GM19324 (cell line): ENCODE measurements at regions not wholly inside any gene's neighbourhood (a gene's known extent, or its start where the extent isn't known, plus 50 kb on each side); places are given as distances from the start of the nearest gene placed in this dataset.

Experiments used
- ATAC-seq: cut with Tn5 transposase; IDR thresholded peaks from one replicate; pipeline ENCODE4 v1.9.1; 2021; ENCODE audit warnings: mild to moderate bottlenecking, moderate library complexity; ENCODE audit not compliant: unreplicated experiment, low FRiP score

- no peak for ATAC-seq
Measured at GRCh38 chr12:23424685-23425084, 524.8 kb downstream of the SOX5 start.

- ATAC-seq, result no peak
Measured at GRCh38 chr12:23426328-23426727, 523.1 kb downstream of the SOX5 start.

DNA sequence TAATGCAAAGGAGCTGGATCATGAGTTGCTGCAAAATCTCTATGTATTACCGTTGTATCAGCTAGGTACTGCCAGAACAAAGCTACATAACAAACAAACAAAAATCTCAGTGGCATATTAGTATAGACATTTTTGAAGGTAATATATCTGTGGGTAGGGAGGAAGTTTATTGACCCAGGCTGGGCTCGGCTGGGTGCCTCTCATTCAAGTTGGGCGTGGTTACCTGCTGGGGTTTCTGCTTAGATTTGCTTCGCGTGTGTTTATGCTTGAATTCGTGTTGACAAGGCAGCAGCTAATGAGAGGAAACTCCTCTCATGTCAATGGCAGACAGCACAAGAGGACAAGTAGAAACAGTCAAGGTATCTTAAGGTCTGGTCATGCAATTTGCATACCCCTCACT is 520.7 kb downstream of the SOX5 start:
- no peak for ATAC-seq

- ATAC-seq, result no peak
Measured at GRCh38 chr12:23431006-23431405, 518.5 kb downstream of the SOX5 start.

DNA sequence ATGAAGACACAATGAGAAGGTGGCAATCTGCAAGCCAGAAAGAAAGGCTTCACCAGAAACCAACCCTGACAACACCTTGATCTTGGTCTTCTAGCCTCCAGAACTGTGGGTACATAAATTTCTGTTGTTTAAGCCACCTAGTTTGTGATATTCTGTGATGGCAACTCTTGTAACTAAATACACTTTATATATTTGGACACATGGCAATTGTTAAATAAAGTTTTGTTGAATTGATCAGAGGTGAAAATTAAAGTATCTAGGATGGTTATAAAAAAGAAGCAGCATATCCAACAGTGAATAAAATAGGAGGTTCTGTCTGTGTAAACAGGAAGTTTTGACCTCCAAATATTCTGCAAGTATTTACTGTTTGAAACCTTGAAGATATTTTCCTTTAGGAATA is 516.3 kb downstream of the SOX5 start:
- no peak for ATAC-seq

- no peak for ATAC-seq
Measured at GRCh38 chr12:23434154-23434553, 515.3 kb downstream of the SOX5 start.

DNA sequence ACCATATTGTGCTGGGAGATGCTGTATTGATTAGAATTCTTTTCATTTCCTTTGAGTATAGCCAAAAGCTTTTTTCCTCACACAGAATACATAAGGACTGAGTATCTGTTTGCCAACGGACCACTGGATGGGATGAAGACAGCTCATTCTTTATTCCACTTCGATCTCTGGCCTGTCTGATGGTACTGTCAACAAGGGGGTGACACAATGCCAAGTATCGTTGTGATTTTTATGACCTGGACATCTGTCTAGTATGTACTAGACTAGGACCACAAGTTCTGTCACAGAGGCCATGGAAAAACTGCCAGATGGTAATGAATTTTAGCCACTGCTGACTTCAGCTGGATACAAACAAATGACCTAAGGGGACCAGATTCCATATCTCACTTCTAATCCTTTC is 502.7 kb downstream of the SOX5 start:
- no peak for ATAC-seq

- ATAC-seq, result no peak
Measured at GRCh38 chr12:23450810-23451209, 498.7 kb downstream of the SOX5 start.

- ATAC-seq, result no peak
Measured at GRCh38 chr12:23455283-23455682, 494.2 kb downstream of the SOX5 start.

DNA sequence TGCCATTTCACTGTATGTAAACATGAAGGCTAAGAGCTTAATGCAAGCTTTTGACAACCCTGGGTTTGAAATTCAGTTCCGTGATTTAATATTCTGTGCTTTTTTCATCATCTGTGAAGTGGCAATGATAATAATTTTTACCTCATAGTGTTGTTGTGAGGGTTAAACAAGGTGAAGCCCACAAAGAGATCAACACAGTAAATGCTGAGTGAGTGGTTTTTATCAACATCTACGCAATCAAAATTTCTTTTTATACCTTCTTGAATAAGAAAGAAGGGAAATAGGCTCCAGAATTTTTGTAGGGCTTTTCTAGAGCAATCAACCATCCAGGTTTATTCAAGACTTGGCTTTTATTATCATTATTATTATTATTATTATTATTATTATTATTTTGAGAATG is 490.8 kb downstream of the SOX5 start:
- no peak for ATAC-seq

DNA sequence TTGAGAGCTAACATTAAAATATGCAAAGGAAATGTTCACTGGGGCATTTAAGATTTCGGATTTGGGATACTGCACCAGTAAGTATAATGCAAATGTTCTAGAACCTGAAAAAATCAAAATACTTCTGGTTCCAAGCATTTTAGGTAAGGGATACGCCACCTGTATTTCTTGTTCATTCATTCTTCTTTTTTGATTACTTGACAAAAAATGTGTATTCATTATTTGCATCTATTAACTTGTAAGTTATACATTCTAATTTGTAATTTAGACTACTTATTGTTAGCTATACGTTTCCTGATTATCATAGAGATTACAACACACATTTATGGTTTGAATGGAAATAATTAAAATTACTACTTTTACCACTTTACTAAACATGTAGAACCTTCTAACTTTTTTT is 486.9 kb downstream of the SOX5 start:
- no peak for ATAC-seq

- no peak for ATAC-seq
Measured at GRCh38 chr12:23463172-23463571, 486.3 kb downstream of the SOX5 start.

DNA sequence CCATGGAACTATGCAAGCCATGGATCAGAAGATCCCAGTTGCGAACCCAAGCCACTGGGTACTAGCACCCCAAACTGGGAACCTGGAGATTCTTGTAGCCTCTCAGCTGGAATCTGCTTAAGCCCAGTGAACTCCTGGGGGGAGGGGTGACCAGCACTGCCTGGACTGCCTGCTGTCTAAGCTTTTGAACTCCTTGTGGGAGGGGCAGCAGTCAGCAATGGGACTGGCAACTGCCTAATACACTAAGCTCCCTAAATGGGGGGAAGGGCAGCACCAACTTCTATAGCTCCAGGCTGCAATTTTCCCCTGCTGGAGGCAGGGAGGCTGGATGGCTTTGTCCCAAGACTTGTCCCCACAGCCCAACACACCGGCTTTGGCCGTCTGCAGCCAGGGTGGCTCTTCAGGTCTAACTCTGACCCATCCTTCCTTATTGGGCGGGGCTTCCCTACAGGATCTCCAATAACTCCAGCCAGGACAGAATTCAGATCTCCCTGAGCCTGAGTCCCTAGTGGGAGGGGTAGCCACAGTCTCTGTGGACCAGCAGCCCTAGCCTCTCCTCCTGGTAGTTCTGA is 485.1 kb downstream of the SOX5 start:
- no peak for ATAC-seq

GRCh38 chr12:23472329-23472971 is 477.0 kb downstream of the SOX5 start:
- no peak for ATAC-seq

DNA sequence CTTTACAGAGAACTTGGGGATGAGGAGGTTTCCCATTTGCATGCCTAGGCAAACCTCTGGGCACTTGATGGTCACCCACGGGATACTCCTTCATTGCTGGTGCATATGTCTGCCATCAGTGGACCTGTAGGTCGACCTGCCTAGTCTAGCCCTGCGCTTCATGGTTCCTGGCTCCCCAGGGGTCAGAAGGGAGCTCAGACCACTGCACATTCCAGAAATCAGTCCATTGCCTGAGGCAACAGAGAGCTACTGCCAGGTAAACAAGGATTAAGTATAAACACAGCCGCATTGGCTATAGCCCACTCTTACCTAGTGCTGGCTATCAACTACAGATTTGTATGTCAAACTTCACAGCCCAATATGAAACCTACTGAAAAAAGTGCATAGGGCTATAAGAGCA is 476.4 kb downstream of the SOX5 start:
- no peak for ATAC-seq

DNA sequence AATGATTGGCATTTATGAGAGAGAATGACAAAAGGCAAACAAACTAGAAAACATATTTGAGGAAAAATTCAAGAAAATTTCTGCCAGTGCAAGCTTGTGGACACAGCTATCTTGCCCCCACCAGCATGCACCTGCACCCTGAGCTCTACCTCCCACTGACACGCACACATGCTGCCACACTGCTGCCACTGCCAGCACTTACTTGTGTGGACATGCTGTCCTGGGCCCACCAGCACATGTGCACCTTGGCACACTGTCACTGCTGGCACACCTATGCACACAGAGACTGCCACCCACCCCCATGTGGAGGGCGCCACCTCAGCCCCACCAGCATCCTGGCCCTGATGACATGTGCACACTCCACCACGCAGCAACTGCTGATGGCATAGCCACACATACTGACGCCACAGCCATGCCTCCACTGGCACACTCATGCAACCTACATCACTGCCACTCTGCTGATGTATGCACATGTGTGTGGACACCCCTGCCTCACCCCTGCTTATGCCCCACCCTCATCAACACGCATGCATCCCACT is 475.0 kb downstream of the SOX5 start:
- ATAC-seq, result no peak
